Limb (tissue), 2 donors: ENCODE measurements at regions not wholly inside any gene's neighbourhood (a gene's known extent, or its start where the extent isn't known, plus 50 kb on each side); places are given as distances from the start of the nearest gene placed in this dataset.
"Not testable (repeated sequence)": the region's sequence is repeated elsewhere in the genome, so short reads cannot be mapped to it uniquely, and the experiment has no call there.

ENCODE experiments used
- DNase-seq, 2 donors: peaks; one replicate each; pipeline ENCODE4 v3.0.0-alpha.2; 2016; ENCODE audit errors: extremely low spot score in 2 of 2

GRCh38 chr15:19899021-19899824 lies 642.4 kb downstream of the GOLGA6L6 start:
- DNase-seq: peak in 1 of 2 donors; percentile 16

GRCh38 chr15:19888811-19889210 lies 652.8 kb downstream of the GOLGA6L6 start:
- not testable (repeated sequence) for DNase-seq

GRCh38 chr15:19844061-19844460 lies 697.5 kb downstream of the GOLGA6L6 start:
- not testable (repeated sequence) for DNase-seq
